HEK293 (cell line): ENCODE measurements at regions not wholly inside any gene's neighbourhood (a gene's known extent, or its start where the extent isn't known, plus 50 kb on each side); places are given as distances from the start of the nearest gene placed in this dataset.

Source experiments
- CTCF ChIA-PET: fragments of 350-600 bp; formaldehyde crosslinking; extraction: SDS; loops from one replicate; lab custom pipeline; 2021; ENCODE audit warnings: antibody characterized with exemption; lab: Yijun Ruan, JAX
- POLR2A ChIA-PET: fragments of 300-600 bp; formaldehyde crosslinking; extraction: SDS; loops from one replicate; lab custom pipeline; 2020; ENCODE audit warnings: antibody characterized with exemption, inconsistent platforms; lab: Yijun Ruan, JAX
- H3K27ac ChIP-seq: fragments of 200-500 bp; sonication (Bioruptor generic); 2 replicates; pipeline ENCODE4 v1.5.1; 2014; ENCODE audit warnings: low read depth, low read length, control low read depth, inconsistent platforms; ENCODE audit errors: extremely low read depth
- H3K36me3 ChIP-seq, 2 experiments: fragments of 200-500 bp in 1 of 2; sonication (Bioruptor generic) in 1 of 2; 1 replicate in 1 of 2; 2 replicates in 1 of 2; pipeline ENCODE4 v1.5.1; 2014 to 2017; ENCODE audit warnings: inconsistent platforms in 2 of 2, low read length in 2 of 2; ENCODE audit not compliant: control insufficient read depth in 2 of 2, insufficient read depth in 1 of 2
- H3K4me1 ChIP-seq: fragments of 200-500 bp; sonication (Bioruptor generic); 2 replicates; pipeline ENCODE4 v1.5.1; 2014; ENCODE audit warnings: mild to moderate bottlenecking, low read length, inconsistent platforms; ENCODE audit not compliant: control insufficient read depth, insufficient read depth
- H3K4me3 ChIP-seq: 2 replicates; pipeline ENCODE4 v1.5.1; 2011; ENCODE audit warnings: low read depth, mild to moderate bottlenecking, control low read depth, low read length, moderate library complexity
- H3K9me3 ChIP-seq: fragments of 200-500 bp; sonication (Bioruptor generic); 2 replicates; pipeline ENCODE4 v1.5.1; 2014; ENCODE audit warnings: low read depth, low read length, inconsistent platforms; ENCODE audit not compliant: control insufficient read depth, insufficient read depth
- FEZF1 ChIP-seq: fragments of 450-650 bp; formaldehyde crosslinking; IDR thresholded peaks from 2 replicates; pipeline ENCODE4 v1.5.1; 2016; ENCODE audit warnings: missing biosample characterization, missing genetic modification characterization
- KLF7 ChIP-seq: fragments of 450-650 bp; formaldehyde crosslinking; IDR thresholded peaks from 2 replicates; pipeline ENCODE4 v1.5.1; 2016; ENCODE audit warnings: missing biosample characterization, missing genetic modification characterization, borderline replicate concordance
- MEIS1 ChIP-seq: sonication (generic); formaldehyde crosslinking; IDR thresholded peaks from 2 replicates; pipeline ENCODE4 v1.8.1; 2022; ENCODE audit warnings: missing genetic modification reagents, mild to moderate bottlenecking, borderline replicate concordance
- SP2 ChIP-seq: fragments of 450-650 bp; formaldehyde crosslinking; IDR thresholded peaks from 2 replicates; pipeline ENCODE4 v1.5.1; 2016; ENCODE audit warnings: missing biosample characterization, missing genetic modification characterization
- ZBTB1 ChIP-seq: fragments of 450-650 bp; formaldehyde crosslinking; IDR thresholded peaks from 2 replicates; pipeline ENCODE4 v1.5.1; 2016; ENCODE audit warnings: missing biosample characterization, missing genetic modification characterization
- ZIC2 ChIP-seq: fragments of 450-650 bp; formaldehyde crosslinking; IDR thresholded peaks from 2 replicates; pipeline ENCODE4 v1.5.1; 2016; ENCODE audit warnings: missing biosample characterization, missing genetic modification characterization
- ZNF121 ChIP-seq: fragments of 450-650 bp; formaldehyde crosslinking; IDR thresholded peaks from 2 replicates; pipeline ENCODE4 v1.5.1; 2016; ENCODE audit warnings: missing biosample characterization, missing genetic modification characterization
- ZNF157 ChIP-seq: fragments of 450-650 bp; formaldehyde crosslinking; IDR thresholded peaks from 2 replicates; pipeline ENCODE4 v1.5.1; 2016; ENCODE audit warnings: missing biosample characterization, missing genetic modification characterization
- ZNF324 ChIP-seq: fragments of 450-650 bp; formaldehyde crosslinking; IDR thresholded peaks from 2 replicates; pipeline ENCODE4 v1.5.1; 2016; ENCODE audit warnings: missing biosample characterization, missing genetic modification characterization
- ZNF37A ChIP-seq: fragments of 450-650 bp; IDR thresholded peaks from 2 replicates; pipeline ENCODE4 v1.5.1; 2018; ENCODE audit warnings: missing biosample characterization, missing genetic modification characterization
- ZNF549 ChIP-seq: fragments of 450-650 bp; IDR thresholded peaks from 2 replicates; pipeline ENCODE4 v1.5.1; 2018; ENCODE audit warnings: missing biosample characterization, missing genetic modification characterization, mild to moderate bottlenecking, inconsistent platforms, moderate library complexity
- ZNF558 ChIP-seq: fragments of 450-650 bp; formaldehyde crosslinking; IDR thresholded peaks from 2 replicates; pipeline ENCODE4 v1.5.1; 2016; ENCODE audit warnings: missing biosample characterization, missing genetic modification characterization
- ZNF560 ChIP-seq: fragments of 450-650 bp; formaldehyde crosslinking; IDR thresholded peaks from 2 replicates; pipeline ENCODE4 v1.5.1; 2017; ENCODE audit warnings: missing biosample characterization, missing genetic modification characterization, borderline replicate concordance
- ZNF664 ChIP-seq: fragments of 450-650 bp; formaldehyde crosslinking; IDR thresholded peaks from 2 replicates; pipeline ENCODE4 v1.5.1; 2016; ENCODE audit warnings: missing biosample characterization, missing genetic modification characterization
- ZNF747 ChIP-seq: fragments of 450-650 bp; formaldehyde crosslinking; IDR thresholded peaks from 2 replicates; pipeline ENCODE4 v1.5.1; 2016; ENCODE audit warnings: missing biosample characterization, missing genetic modification characterization
- ZNF791 ChIP-seq: fragments of 450-650 bp; formaldehyde crosslinking; IDR thresholded peaks from 2 replicates; pipeline ENCODE4 v1.5.1; 2016; ENCODE audit warnings: missing biosample characterization, missing genetic modification characterization
- ZSCAN23 ChIP-seq: fragments of 450-650 bp; formaldehyde crosslinking; IDR thresholded peaks from 2 replicates; pipeline ENCODE4 v1.5.1; 2016; ENCODE audit warnings: missing biosample characterization, missing genetic modification characterization
- TF ChIP-seq, protein P1 (sequence below): fragments of 450-650 bp; formaldehyde crosslinking; IDR thresholded peaks from 2 replicates; pipeline ENCODE4 v1.5.1; 2016; ENCODE audit warnings: missing biosample characterization, missing genetic modification characterization
- TF ChIP-seq, protein P2 (sequence below): fragments of 450-650 bp; formaldehyde crosslinking; IDR thresholded peaks from 2 replicates; pipeline ENCODE4 v1.5.1; 2016; ENCODE audit warnings: missing biosample characterization, missing genetic modification characterization
- TF ChIP-seq, protein P3 (sequence below): fragments of 450-650 bp; formaldehyde crosslinking; conservative IDR thresholded peaks from 2 replicates; pipeline ENCODE4 v1.5.1; 2016; ENCODE audit warnings: low read depth, missing biosample characterization, missing genetic modification characterization

DNA sequence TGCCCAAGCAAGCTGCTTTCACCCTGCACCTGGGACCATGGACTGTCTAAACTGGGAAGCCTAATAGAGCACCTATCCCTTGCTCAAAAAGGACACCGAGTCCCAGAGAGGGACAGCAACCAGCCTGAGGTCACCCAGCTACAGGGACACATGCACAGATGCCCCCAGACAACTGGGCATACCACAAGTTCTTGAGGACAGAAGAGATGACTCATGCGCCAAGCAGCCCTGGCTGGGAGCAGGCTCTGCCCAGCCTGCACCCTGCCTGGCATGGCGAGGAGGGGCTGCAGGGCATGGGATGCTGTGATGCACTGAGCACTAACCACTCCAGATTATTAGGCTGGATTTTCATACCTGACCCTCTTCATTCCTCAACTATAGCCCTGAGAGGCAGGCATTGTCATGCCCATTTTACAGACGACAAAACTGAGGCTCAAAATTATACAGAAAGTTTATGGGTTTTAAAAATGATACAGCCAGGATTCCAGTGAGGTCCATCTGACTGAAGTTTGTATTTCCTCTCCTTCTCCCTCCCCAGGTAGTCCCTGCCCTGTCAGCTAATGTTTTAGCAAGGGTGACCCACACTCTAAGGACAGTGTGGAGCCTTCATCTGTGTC lies 289.3 kb upstream of the ZMIZ1 start (continued):
- no peak for TF ChIP-seq ZSCAN23 (tag by site-specific recombination)

DNA sequence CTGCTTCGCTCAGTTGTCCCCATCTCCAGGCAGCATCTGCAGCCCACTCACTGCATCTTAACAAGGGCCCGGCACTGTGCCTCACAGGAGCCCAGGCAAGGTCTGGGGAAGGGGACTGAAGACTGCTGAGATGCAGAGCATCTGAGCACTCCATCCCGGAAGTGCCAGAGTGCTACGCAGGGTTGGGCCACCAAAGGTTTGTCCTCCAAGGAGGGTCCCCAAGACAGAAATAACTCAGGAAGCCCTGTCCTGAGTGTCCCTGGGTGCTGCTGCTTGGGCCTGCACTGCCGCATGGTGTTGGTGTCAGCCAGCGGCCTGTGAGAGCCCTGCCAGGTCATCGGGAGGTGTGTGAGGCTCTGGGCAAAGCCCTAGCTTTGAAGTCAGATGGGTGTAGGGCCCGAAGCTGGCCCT lies 288.2 kb upstream of the ZMIZ1 start:
- Histone ChIP-seq H3K4me1 (no peaks in the 10 kb centered on the region), H3K36me3 (no peaks in the 10 kb centered on the region), H3K27ac (no peak overlapping the region), H3K4me3 (no peak overlapping the region), H3K9me3 (no peaks in the 10 kb centered on the region)
- ChIA-PET CTCF (no interaction called here), POLR2A (no interaction called here)
- TF ChIP-seq ZNF664 (tag by site-specific recombination) (no peak), ZNF157 (no peak), ZNF121 (tag by site-specific recombination) (no peak), ZNF747 (tag by site-specific recombination) (no peak), KLF7 (no peak), ZNF560 (tag by site-specific recombination) (no peak), ZNF791 (tag by site-specific recombination) (no peak), SP2 (no peak), FEZF1 (no peak)
- TF ChIP-seq, protein P1, sequence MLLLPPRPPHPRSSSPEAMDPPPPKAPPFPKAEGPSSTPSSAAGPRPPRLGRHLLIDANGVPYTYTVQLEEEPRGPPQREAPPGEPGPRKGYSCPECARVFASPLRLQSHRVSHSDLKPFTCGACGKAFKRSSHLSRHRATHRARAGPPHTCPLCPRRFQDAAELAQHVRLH (tag by site-specific recombination), result no peak
- TF ChIP-seq, protein P2, sequence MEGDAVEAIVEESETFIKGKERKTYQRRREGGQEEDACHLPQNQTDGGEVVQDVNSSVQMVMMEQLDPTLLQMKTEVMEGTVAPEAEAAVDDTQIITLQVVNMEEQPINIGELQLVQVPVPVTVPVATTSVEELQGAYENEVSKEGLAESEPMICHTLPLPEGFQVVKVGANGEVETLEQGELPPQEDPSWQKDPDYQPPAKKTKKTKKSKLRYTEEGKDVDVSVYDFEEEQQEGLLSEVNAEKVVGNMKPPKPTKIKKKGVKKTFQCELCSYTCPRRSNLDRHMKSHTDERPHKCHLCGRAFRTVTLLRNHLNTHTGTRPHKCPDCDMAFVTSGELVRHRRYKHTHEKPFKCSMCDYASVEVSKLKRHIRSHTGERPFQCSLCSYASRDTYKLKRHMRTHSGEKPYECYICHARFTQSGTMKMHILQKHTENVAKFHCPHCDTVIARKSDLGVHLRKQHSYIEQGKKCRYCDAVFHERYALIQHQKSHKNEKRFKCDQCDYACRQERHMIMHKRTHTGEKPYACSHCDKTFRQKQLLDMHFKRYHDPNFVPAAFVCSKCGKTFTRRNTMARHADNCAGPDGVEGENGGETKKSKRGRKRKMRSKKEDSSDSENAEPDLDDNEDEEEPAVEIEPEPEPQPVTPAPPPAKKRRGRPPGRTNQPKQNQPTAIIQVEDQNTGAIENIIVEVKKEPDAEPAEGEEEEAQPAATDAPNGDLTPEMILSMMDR, result no peak

DNA sequence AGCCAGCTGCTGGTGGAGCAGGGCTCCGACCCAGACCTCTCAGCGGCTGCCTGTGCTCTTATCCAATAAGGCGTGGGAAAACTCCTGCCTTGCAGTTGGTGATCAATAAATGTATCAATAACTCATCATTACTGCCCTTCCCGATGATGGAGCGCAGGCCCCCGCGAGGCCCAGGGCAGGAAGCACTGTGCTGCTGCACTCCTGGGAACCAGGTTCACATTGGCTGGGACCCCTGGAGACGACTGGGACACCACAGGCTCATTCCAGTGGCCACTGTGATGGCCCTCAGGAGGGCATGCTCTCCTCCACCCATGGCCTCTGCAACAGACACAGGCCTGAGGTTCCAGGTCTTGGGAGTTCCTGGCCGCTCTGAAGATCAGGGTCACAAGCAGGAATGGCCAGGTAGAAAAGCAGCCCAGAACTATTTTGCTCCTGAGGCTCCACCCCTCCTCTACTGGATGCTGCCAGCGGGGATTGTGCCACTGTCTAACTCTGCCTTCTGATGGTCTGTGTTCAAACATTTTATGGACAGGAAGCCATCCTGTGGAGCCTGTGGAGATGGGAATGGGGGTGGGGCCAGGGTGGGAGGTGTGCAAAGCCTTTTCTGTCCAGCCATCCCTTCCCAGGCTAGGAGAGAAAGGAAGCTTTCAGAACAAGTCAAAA lies 287.4 kb upstream of the ZMIZ1 start:
- TF ChIP-seq MEIS1 (CRISPR knock-in tag) (no peak), ZIC2 (tag by site-specific recombination) (peak; percentile 67)
- H3K4me3 ChIP-seq, result no peak overlapping the region
- no peaks in the 10 kb centered on the region for H3K36me3 ChIP-seq
- no peaks in the 10 kb centered on the region for H3K4me1 ChIP-seq
- ChIA-PET POLR2A (no interaction called here), CTCF (interaction anchor here (1.0 kb wide), 1 partner anchor 12 kb away, joined by 4 read pairs; no protein-coding TSS in a partner anchor)
- no peaks in the 10 kb centered on the region for H3K9me3 ChIP-seq
- no peak overlapping the region for H3K27ac ChIP-seq

DNA sequence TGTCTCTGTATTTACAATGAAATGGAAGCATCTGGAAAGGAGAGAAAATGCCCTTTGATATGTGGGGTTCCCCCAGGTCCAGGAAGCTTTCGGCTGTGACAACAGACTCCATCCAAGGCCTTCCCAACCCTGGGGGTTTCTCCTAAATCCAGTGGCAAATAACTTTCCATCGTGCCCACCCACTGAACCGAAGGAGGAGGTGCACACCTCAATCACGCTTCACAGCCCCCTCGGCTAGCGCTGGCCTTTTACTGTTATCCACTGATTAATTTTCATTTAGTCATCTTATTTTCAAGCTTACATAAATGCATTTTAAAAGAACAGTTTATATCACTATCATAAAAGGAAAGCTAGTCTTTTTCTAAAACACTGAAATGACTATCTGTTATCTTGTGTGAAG lies 286.8 kb upstream of the ZMIZ1 start:
- H3K4me1 ChIP-seq, result no peaks in the 10 kb centered on the region
- no peak overlapping the region for H3K27ac ChIP-seq
- POLR2A ChIA-PET, result no interaction called here
- no peak overlapping the region for H3K4me3 ChIP-seq
- no peaks in the 10 kb centered on the region for H3K9me3 ChIP-seq
- TF ChIP-seq, protein P3, sequence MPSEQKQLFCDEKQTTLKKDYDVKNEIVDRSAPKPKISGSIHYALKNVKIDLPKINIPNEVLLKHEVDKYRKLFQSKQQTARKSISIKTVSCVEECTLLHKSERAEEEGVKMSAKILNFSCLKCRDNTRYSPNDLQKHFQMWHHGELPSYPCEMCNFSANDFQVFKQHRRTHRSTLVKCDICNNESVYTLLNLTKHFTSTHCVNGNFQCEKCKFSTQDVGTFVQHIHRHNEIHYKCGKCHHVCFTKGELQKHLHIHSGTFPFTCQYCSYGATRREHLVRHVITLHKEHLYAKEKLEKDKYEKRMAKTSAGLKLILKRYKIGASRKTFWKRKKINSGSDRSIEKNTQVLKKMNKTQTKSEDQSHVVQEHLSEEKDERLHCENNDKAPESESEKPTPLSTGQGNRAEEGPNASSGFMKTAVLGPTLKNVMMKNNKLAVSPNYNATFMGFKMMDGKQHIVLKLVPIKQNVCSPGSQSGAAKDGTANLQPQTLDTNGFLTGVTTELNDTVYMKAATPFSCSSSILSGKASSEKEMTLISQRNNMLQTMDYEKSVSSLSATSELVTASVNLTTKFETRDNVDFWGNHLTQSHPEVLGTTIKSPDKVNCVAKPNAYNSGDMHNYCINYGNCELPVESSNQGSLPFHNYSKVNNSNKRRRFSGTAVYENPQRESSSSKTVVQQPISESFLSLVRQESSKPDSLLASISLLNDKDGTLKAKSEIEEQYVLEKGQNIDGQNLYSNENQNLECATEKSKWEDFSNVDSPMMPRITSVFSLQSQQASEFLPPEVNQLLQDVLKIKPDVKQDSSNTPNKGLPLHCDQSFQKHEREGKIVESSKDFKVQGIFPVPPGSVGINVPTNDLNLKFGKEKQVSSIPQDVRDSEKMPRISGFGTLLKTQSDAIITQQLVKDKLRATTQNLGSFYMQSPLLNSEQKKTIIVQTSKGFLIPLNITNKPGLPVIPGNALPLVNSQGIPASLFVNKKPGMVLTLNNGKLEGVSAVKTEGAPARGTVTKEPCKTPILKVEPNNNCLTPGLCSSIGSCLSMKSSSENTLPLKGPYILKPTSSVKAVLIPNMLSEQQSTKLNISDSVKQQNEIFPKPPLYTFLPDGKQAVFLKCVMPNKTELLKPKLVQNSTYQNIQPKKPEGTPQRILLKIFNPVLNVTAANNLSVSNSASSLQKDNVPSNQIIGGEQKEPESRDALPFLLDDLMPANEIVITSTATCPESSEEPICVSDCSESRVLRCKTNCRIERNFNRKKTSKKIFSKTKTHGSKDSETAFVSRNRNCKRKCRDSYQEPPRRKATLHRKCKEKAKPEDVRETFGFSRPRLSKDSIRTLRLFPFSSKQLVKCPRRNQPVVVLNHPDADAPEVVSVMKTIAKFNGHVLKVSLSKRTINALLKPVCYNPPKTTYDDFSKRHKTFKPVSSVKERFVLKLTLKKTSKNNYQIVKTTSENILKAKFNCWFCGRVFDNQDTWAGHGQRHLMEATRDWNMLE (tag by site-specific recombination), result no peak
- TF ChIP-seq ZNF549 (no peak), ZNF37A (tag by site-specific recombination) (no peak), ZNF324 (tag by site-specific recombination) (no peak), ZBTB1 (tag by site-specific recombination) (no peak), ZNF560 (tag by site-specific recombination) (no peak), ZNF558 (tag by site-specific recombination) (no peak)
- TF ChIP-seq, all 188 proteins: peak for 0
- H3K36me3 ChIP-seq, result no peaks in the 10 kb centered on the region
- CTCF ChIA-PET, result interaction anchor here (0.6 to 1.0 kb wide), 2 partner anchors 12 to 180 kb away, joined by 3 to 4 read pairs; no protein-coding TSS in a partner anchor
